ENCODE measurements at regions not wholly inside any gene's neighbourhood (a gene's known extent, or its start where the extent isn't known, plus 50 kb on each side); places are given as distances from the start of the nearest gene placed in this dataset.

- TF ChIP-seq ZMAT4 (CRISPR knock-in tag; IDR thresholded peaks at IDR 0.05) (no peak), FOXJ3 (CRISPR knock-in tag; IDR thresholded peaks at IDR 0.05; ENCODE audit: borderline replicate concordance) (no peak), SMAD3 (CRISPR knock-in tag; IDR thresholded peaks at IDR 0.05; ENCODE audit: borderline replicate concordance) (no peak), FOXP1 (CRISPR knock-in tag; IDR thresholded peaks at IDR 0.05; ENCODE audit: borderline replicate concordance) (no peak), USF2 (CRISPR knock-in tag; IDR thresholded peaks at IDR 0.05) (no peak)
Measured at GRCh38 chr3:70857916-70858315, 545.5 kb upstream of the MDFIC2 start (continued).

GRCh38 chr3:70856414-70857162, 544.1 kb upstream of the MDFIC2 start:
- no peak for ATAC-seq
- H3K4me1 Mint-ChIP-seq, result peaks cover 77% of the 10 kb centered on the region
- CTCF ChIA-PET, result no interaction called here

More at GRCh38 chr3:70856414-70857162, 544.1 kb upstream of the MDFIC2 start:
- TF ChIP-seq OVOL2 (CRISPR knock-in tag; IDR thresholded peaks at IDR 0.05; ENCODE audit: borderline replicate concordance) (no peak), NR1H2 (CRISPR knock-in tag; IDR thresholded peaks at IDR 0.05) (no peak), ZNF425 (CRISPR knock-in tag; conservative IDR thresholded peaks at IDR 0.05) (no peak), ZNF416 (CRISPR knock-in tag; IDR thresholded peaks at IDR 0.05) (no peak), JAZF1 (CRISPR knock-in tag; IDR thresholded peaks at IDR 0.05) (no peak), HMGA2 (CRISPR knock-in tag; IDR thresholded peaks at IDR 0.05) (no peak), AR (CRISPR knock-in tag; IDR thresholded peaks at IDR 0.05) (no peak), CDX4 (CRISPR knock-in tag; IDR thresholded peaks at IDR 0.05; ENCODE audit: borderline replicate concordance) (no peak), ZBTB21 (CRISPR knock-in tag; IDR thresholded peaks at IDR 0.05; ENCODE audit: borderline replicate concordance) (no peak), E2F4 (CRISPR knock-in tag; IDR thresholded peaks at IDR 0.05; ENCODE audit: borderline replicate concordance, low read depth) (no peak), MLX (CRISPR knock-in tag; IDR thresholded peaks at IDR 0.05) (no peak), ATF2 (CRISPR knock-in tag; IDR thresholded peaks at IDR 0.05; ENCODE audit: borderline replicate concordance, low read depth) (no peak)
- no peaks in the 10 kb centered on the region for H3K27me3 Mint-ChIP-seq (ENCODE audit: low read depth)
- no peak for DNase-seq (ENCODE audit: low spot score)
- H3K36me3 Mint-ChIP-seq, result peaks cover 5% of the 10 kb centered on the region; the same call in 1 of the 2 replicates
- H3K4me3 Mint-ChIP-seq, result no peak overlapping the region
- peak overlapping the region; percentile 5; the same call in 1 of the 2 replicates for H3K27ac Mint-ChIP-seq
- POLR2A ChIA-PET, result no interaction called here
- H3K9me3 Mint-ChIP-seq, result peaks cover 9% of the 10 kb centered on the region

Measured in WTC11 (cell line).